Gastroesophageal sphincter (tissue), 4 donors: ENCODE measurements at regions not wholly inside any gene's neighbourhood (a gene's known extent, or its start where the extent isn't known, plus 50 kb on each side); places are given as distances from the start of the nearest gene placed in this dataset.

Experiments
- ATAC-seq: fragments of 150-250 bp; one replicate; pipeline ENCODE4 v1.9.1; 2016; ENCODE audit warnings: mild to moderate bottlenecking, moderate library complexity
- H3K27ac ChIP-seq, 4 donors: fragments of 200-600 bp; sonication (generic) in 3 of 4; 1 replicate in 3 of 4; 2 replicates in 1 of 4; pipeline ENCODE4 v1.5.1; 2016 to 2019
- H3K27me3 ChIP-seq: fragments of 200-600 bp; sonication (generic); one replicate; pipeline ENCODE4 v1.5.1; 2019
- H3K36me3 ChIP-seq, 2 donors: fragments of 200-600 bp; sonication (generic); one replicate each; pipeline ENCODE4 v1.5.1; 2019; ENCODE audit warnings: control low read depth in 1 of 2
- H3K4me1 ChIP-seq, 3 donors: fragments of 200-600 bp; sonication (generic); 1 replicate in 2 of 3; 2 replicates in 1 of 3; pipeline ENCODE4 v1.5.1; 2016 to 2019; ENCODE audit warnings: control low read depth in 2 of 3
- H3K4me3 ChIP-seq, 2 donors: fragments of 200-600 bp; sonication (generic); one replicate each; pipeline ENCODE4 v1.5.1; 2019; ENCODE audit warnings: mild to moderate bottlenecking in 1 of 2, moderate library complexity in 1 of 2
- H3K9me3 ChIP-seq, 3 donors: fragments of 200-600 bp; sonication (generic); one replicate each; pipeline ENCODE4 v1.5.1; 2017 to 2019; ENCODE audit warnings: control low read depth in 2 of 3
- EP300 ChIP-seq: sonication (generic); formaldehyde crosslinking; IDR thresholded peaks from one replicate; pipeline ENCODE4 v1.6.1; 2017; ENCODE audit warnings: antibody characterized with exemption, mild to moderate bottlenecking
- POLR2A ChIP-seq, 2 donors: fragments of 450-650 bp; IDR thresholded peaks; one replicate each; pipeline ENCODE4 v1.6.1; 2017; ENCODE audit warnings: antibody characterized with exemption in 2 of 2, mild to moderate bottlenecking in 2 of 2, moderate library complexity in 1 of 2
- POLR2AphosphoS5 ChIP-seq: sonication (generic); formaldehyde crosslinking; IDR thresholded peaks from one replicate; pipeline ENCODE4 v1.6.1; 2017; ENCODE audit warnings: antibody characterized with exemption
- WGBS, 2 donors: methylation state at CpG; one replicate each; pipeline ENCODE4 v1.1.5; 2018; ENCODE audit warnings: low coverage in 1 of 2; 5-methylcytosine and 5-hydroxymethylcytosine counted together
- TF ChIP-seq, protein P1 (sequence below), 4 experiments: fragments of 200-600 bp in 2 of 4; fragments of 450-650 bp in 2 of 4; sonication (generic) in 1 of 4; IDR thresholded peaks; one replicate each; pipeline ENCODE4 v1.5.1; 2017 to 2019; ENCODE audit warnings: antibody characterized with exemption in 4 of 4, mild to moderate bottlenecking in 2 of 4, moderate library complexity in 2 of 4

DNA sequence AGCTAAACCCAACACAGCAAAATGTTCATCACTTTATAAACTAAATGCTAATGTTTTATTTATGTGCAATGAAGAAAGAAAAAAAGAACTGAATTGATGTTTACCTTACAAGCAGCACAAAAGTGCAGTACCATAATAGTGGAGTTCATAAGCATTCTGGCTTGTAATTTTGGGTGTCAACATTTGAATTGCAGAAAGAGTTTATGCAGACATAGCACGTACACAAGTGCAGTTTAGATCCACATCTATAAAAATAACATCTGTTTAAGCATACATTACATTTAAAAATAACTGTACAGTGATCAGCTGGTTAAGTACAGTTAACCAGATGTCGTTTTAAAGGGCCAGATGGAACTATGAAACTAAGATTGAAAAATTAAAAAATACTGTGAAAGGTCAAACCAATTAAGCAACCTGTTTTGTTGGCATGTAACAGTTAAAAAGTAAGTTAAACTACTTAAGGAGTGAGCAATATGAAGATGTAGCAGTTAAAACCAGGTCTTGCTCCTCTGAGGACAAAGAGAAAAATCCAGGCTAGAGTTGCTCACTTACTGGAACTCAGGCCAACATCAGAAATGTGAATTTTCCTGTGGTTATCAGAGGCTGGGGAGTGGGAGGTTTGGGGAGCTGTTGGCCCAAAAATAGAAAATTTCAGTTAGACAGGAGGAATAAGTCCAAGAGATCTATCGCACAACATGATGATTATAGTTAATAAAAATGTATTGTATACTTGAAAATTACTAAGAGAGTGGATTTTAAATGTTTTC, 204.9 kb upstream of the MDFIC2 start:
- Histone ChIP-seq H3K27ac (no peak overlapping the region), H3K4me1 (peaks cover 0 to 22% (median 0%) of the 10 kb centered on the region in 3 donors), H3K9me3 (no peaks in the 10 kb centered on the region), H3K4me3 (no peak overlapping the region), H3K27me3 (no peaks in the 10 kb centered on the region), H3K36me3 (no peaks in the 10 kb centered on the region)
- no peak for ATAC-seq
- TF ChIP-seq POLR2AphosphoS5 (no peak), EP300 (no peak), POLR2A (IDR thresholded peaks at IDR 0.05) (no peak)
- TF ChIP-seq, protein P1, sequence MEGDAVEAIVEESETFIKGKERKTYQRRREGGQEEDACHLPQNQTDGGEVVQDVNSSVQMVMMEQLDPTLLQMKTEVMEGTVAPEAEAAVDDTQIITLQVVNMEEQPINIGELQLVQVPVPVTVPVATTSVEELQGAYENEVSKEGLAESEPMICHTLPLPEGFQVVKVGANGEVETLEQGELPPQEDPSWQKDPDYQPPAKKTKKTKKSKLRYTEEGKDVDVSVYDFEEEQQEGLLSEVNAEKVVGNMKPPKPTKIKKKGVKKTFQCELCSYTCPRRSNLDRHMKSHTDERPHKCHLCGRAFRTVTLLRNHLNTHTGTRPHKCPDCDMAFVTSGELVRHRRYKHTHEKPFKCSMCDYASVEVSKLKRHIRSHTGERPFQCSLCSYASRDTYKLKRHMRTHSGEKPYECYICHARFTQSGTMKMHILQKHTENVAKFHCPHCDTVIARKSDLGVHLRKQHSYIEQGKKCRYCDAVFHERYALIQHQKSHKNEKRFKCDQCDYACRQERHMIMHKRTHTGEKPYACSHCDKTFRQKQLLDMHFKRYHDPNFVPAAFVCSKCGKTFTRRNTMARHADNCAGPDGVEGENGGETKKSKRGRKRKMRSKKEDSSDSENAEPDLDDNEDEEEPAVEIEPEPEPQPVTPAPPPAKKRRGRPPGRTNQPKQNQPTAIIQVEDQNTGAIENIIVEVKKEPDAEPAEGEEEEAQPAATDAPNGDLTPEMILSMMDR (IDR thresholded peaks at IDR 0.05) = no peak
- WGBS, 2 donors = 42 to 49% methylated on average over 3 of the region's 3 CpGs

DNA sequence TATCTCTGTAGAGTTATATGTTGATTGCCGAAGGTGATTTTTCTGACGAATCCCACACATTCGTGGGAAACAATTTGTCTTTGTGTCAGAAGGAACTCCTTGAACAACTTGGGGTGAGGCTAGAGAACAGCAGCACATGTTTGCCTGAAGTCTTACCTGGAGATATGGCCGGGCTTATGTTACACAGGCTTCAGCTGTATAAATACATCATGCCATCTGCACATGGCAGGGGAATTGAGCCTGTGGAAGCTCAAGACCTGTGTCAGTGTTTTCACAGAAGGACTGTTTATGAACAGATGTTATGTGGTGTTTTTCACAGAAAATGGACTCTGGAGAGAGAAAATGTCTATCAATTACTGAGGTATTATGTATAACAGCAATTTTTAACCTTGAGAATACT, 203.6 kb upstream of the MDFIC2 start:
- Histone ChIP-seq H3K4me1 (peaks cover 0 to 20% (median 0%) of the 10 kb centered on the region in 3 donors), H3K4me3 (no peak overlapping the region), H3K27me3 (no peaks in the 10 kb centered on the region), H3K9me3 (no peaks in the 10 kb centered on the region), H3K36me3 (no peaks in the 10 kb centered on the region), H3K27ac (no peak overlapping the region)
- TF ChIP-seq EP300 (no peak), POLR2AphosphoS5 (no peak), POLR2A (IDR thresholded peaks at IDR 0.05) (no peak)
- TF ChIP-seq, protein P1 (IDR thresholded peaks at IDR 0.05) = no peak
- no peak for ATAC-seq
- 64 to 75% methylated on average over 4 of the region's 4 CpGs for WGBS, 2 donors

DNA sequence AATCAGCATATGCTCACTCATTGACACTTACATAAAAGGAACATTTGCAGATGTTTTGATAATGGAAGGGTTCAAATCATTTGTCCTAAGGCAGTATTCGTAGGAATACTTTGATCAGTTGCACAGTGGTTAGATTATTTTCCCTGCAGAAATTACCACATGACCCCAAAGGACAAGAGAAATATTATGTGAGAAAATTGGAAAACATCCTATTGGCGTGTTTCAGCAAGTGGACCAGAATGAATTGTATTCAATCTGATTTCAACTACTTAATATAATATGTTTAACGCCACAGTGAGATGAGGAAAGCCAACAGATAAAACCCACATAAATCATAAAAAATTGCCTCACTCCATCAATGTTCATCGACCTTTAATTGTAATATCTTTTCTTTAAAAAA, 195.0 kb upstream of the MDFIC2 start:
- Histone ChIP-seq H3K4me3 (no peak overlapping the region), H3K4me1 (peaks cover 0 to 26% (median 0%) of the 10 kb centered on the region in 3 donors), H3K36me3 (no peaks in the 10 kb centered on the region), H3K9me3 (no peaks in the 10 kb centered on the region), H3K27ac (no peak overlapping the region), H3K27me3 (no peaks in the 10 kb centered on the region)
- WGBS, 2 donors = 75 to 77% methylated on average over 4 of the region's 4 CpGs
- no peak for ATAC-seq
- TF ChIP-seq EP300 (no peak), POLR2AphosphoS5 (no peak), POLR2A (IDR thresholded peaks at IDR 0.05) (no peak)
- TF ChIP-seq, protein P1 (IDR thresholded peaks at IDR 0.05) = no peak

DNA sequence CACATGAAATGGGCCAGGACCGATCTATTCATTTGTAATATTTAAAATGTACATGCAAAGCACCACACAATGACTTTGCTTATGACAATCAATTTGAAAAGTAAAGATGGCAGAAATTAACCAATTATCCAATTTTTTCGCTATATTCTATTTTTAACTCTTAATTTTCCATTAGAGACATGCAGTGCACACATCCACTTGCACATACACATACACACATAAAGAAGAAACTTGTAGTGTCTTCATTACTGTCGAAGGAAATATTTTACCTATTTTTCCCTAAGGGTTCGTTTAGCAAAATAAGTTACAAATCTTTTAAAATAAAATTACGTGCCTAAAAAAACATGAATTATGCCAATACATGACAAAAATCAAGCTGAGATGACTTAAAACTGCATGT, 194.3 kb upstream of the MDFIC2 start:
- WGBS, 2 donors = 81 to 85% methylated on average over 5 of the region's 5 CpGs
- H3K4me1 ChIP-seq = peaks cover 0 to 26% (median 0%) of the 10 kb centered on the region in 3 donors
- no peaks in the 10 kb centered on the region for H3K27me3 ChIP-seq
- H3K27ac ChIP-seq = no peak overlapping the region
- H3K36me3 ChIP-seq = no peaks in the 10 kb centered on the region
- H3K4me3 ChIP-seq = no peak overlapping the region
- H3K9me3 ChIP-seq = no peaks in the 10 kb centered on the region
- no peak for ATAC-seq
- TF ChIP-seq POLR2A (IDR thresholded peaks at IDR 0.05) = no peak
- no peak for TF ChIP-seq POLR2AphosphoS5
- TF ChIP-seq, protein P1 (IDR thresholded peaks at IDR 0.05) = no peak
- no peak for TF ChIP-seq EP300

DNA sequence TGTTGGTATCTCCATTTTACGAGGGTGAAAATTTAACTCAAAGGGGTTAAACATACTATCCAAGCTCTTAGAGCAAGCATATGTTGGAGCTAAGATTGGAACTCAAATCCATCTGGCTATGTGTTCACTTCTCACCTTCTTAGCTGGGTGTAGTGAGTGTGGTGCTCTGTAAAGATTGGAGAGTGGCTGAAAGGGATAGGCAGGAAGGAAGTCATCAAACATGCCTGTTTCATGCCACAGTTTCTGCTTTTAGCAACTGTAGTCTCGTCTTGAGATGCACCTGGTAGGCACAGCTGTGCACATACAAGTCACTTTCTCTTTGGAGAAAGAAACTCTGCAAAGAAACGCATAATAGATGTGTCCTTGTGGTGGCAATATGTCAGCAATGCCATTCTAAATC, 189.1 kb upstream of the MDFIC2 start:
- no peak for ATAC-seq
- H3K36me3 ChIP-seq = no peaks in the 10 kb centered on the region
- 70 to 79% methylated on average over 3 of the region's 3 CpGs for WGBS, 2 donors
- no peaks in the 10 kb centered on the region for H3K4me1 ChIP-seq
- no peak overlapping the region for H3K27ac ChIP-seq
- no peaks in the 10 kb centered on the region for H3K27me3 ChIP-seq
- TF ChIP-seq POLR2AphosphoS5 (no peak), EP300 (no peak), POLR2A (IDR thresholded peaks at IDR 0.05) (no peak)
- TF ChIP-seq, protein P1 (IDR thresholded peaks at IDR 0.05) = no peak
- H3K9me3 ChIP-seq = no peaks in the 10 kb centered on the region
- H3K4me3 ChIP-seq = no peak overlapping the region
